ENCODE measurements at regions not wholly inside any gene's neighbourhood (a gene's known extent, or its start where the extent isn't known, plus 50 kb on each side); places are given as distances from the start of the nearest gene placed in this dataset.

GRCh38 chr15:66898656-66899386, 166.6 kb upstream of the SMAD3 start:
- H3K56ac ChIP-seq (ENCODE audit: extremely low read depth, insufficient read depth, low read length): no peak overlapping the region
- no peak overlapping the region for H3K14ac ChIP-seq (replicated peaks; ENCODE audit: low read depth, low read length)
- dilution Hi-C loops (cut with HindIII; ENCODE audit: low sequenced_read_pairs, unreplicated experiment) (no loop called here), in situ Hi-C loops (cut with MboI; ENCODE audit: low sequenced_read_pairs) (no loop called here), intact Hi-C loops (cut with micrococcal nuclease) (no loop called here)
- WGBS, 2 experiments (ENCODE audit: extremely low coverage in 2 of 2, insufficient read length in 1 of 2): 100% methylated on average over 1 of the region's 5 CpGs; no CpG with 5 or more reads in 1 of the 2 experiments
- DNase-seq: no peak
- H3K23ac ChIP-seq (ENCODE audit: low read depth, low read length): no peak overlapping the region
- H2BK15ac ChIP-seq (ENCODE audit: low read depth, low read length): no peak overlapping the region
- peaks cover 6% of the 10 kb centered on the region; the same call in 1 of the 2 replicates for H3K4me1 ChIP-seq (ENCODE audit: control insufficient read depth, insufficient read depth, low read length)
- no peaks in the 10 kb centered on the region for H3K9me3 ChIP-seq (ENCODE audit: control insufficient read depth, insufficient read depth, low read length)
- no peak overlapping the region for H3K18ac ChIP-seq (ENCODE audit: low read depth, low read length)
- ATAC-seq (ENCODE audit: low read depth): no peak
- peaks cover 0 to 4% of the 10 kb centered on the region in 2 experiments; a peak in 1 of 4 replicates for H3K79me1 ChIP-seq (ENCODE audit: low read depth in 1 of 2, low read length in 2 of 2)
- H2BK20ac ChIP-seq (ENCODE audit: low read depth, low read length): no peak overlapping the region
- peaks cover 18% of the 10 kb centered on the region for H3K9me1 ChIP-seq (ENCODE audit: insufficient read depth, low read length)
- no peak overlapping the region for H3K9ac ChIP-seq (ENCODE audit: low read depth, low read length)
- H2BK5ac ChIP-seq (ENCODE audit: low read depth, low read length, poor library complexity, severe bottlenecking): no peak overlapping the region
- H4K91ac ChIP-seq (ENCODE audit: insufficient read depth, low read depth, low read length): no peak overlapping the region; the same call in 1 of the 2 replicates
- H3K27me3 ChIP-seq (ENCODE audit: control insufficient read depth, insufficient read depth, low read length): no peaks in the 10 kb centered on the region
- no peak overlapping the region for H2AK9ac ChIP-seq (replicated peaks; ENCODE audit: low read depth, low read length, poor library complexity)
- H4K20me1 ChIP-seq (ENCODE audit: insufficient read depth, low read length): no peaks in the 10 kb centered on the region
- no TSS peak for BruUV-seq (replicated peaks)
- 0 out of 2 replicates have a peak overlapping the region, but pooled peaks have one; percentile 45 for H2AK5ac ChIP-seq (ENCODE audit: low read depth, low read length)
- no peak overlapping the region for H2AFZ ChIP-seq (replicated peaks; ENCODE audit: low read length, poor library complexity)
- H3K4me3 ChIP-seq (ENCODE audit: insufficient read depth, low read depth, low read length): no peak overlapping the region
- POLR2A ChIA-PET (ENCODE audit: unreplicated experiment): no interaction called here
- CTCF ChIA-PET: interaction anchor here (0.6 kb wide), 1 partner anchor 115 kb away, joined by 3 read pairs; no protein-coding TSS in a partner anchor
- no peak overlapping the region for H4K5ac ChIP-seq (ENCODE audit: low read depth, low read length)
- no peak for TF ChIP-seq RAD21 (IDR thresholded peaks at IDR 0.05; ENCODE audit: low read length)
- no peak for TF ChIP-seq RFX5 (IDR thresholded peaks at IDR 0.05; ENCODE audit: low read depth, low read length)
- no peaks in the 10 kb centered on the region for H3K36me3 ChIP-seq (ENCODE audit: control insufficient read depth, insufficient read depth, low read length)
- no peak overlapping the region for H2BK120ac ChIP-seq (ENCODE audit: low read depth, low read length)
- no peak overlapping the region for H3K4me2 ChIP-seq (ENCODE audit: low read depth, low read length)
- H3K27ac ChIP-seq (ENCODE audit: insufficient read depth, low read length): no peak overlapping the region
- H4K8ac ChIP-seq (ENCODE audit: low read depth in 2 of 2, low read length in 2 of 2): no peak overlapping the region
- no peak overlapping the region for H3K4ac ChIP-seq (ENCODE audit: low read depth, low read length)
